ENCODE measurements at regions not wholly inside any gene's neighbourhood (a gene's known extent, or its start where the extent isn't known, plus 50 kb on each side); places are given as distances from the start of the nearest gene placed in this dataset.
"Not testable (repeated sequence)": the region's sequence is repeated elsewhere in the genome, so short reads cannot be mapped to it uniquely, and the experiment has no call there.

DNA sequence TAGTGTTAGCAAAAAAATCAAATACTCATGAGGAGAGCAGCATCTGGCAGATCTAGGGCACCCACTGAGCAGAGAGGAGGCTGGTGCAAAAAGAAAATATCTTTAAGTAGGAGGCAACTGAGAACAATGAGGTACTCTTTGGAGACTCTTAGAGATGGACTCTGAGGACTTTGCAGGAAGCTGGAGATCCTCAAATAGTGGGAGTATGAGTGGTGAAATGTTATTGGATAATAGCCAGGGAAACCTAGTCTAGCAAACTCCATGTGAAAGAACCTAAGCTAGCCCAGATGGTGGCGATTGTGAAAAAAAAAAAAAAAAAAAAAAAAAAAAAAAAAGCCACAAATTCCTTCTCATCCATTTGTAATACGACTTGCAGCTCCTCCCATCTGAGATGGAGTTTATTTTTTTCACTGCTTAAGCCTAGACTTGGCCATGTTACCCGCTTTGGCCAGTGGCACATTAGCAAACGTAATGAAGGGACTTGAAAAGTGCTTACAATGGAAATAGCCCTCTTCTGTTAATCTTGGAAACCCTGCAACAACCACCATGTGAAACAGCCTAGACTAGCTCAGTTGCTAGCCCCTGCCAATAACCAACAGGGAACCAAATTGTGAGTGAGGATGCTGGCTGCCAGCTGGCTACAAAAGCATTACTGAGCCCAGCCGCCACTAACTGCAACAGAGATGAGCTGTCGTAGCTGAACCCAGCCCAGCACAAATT lies 476.2 kb downstream of the KLF12 start:
- Mint-ChIP-seq H3K27me3 (no peaks in the 10 kb centered on the region), H3K9me3 (peaks cover 0 to 1% (median 0%) of the 10 kb centered on the region in 7 donors), H3K36me3 (no peaks in the 10 kb centered on the region), H3K4me1 (peaks cover 0 to 5% (median 3%) of the 10 kb centered on the region in 4 donors), H3K27ac (no peak overlapping the region), H3K4me3 (no peak overlapping the region)
- Histone ChIP-seq H3K27me3 (ENCODE audit: control insufficient read depth, insufficient read depth, low read length) (no peaks in the 10 kb centered on the region), H3K27ac (ENCODE audit: insufficient read depth, low read length, poor library complexity, severe bottlenecking) (no peak overlapping the region), H3K36me3 (ENCODE audit: control insufficient read depth, insufficient read depth, low read length) (no peaks in the 10 kb centered on the region), H3K4me1 (ENCODE audit: control insufficient read depth, insufficient read depth, low read length, poor library complexity, severe bottlenecking) (no peaks in the 10 kb centered on the region), H3K4me3 (ENCODE audit: low read depth, low read length) (no peak overlapping the region), H3K9me3 (ENCODE audit: control insufficient read depth in 2 of 2, low read length in 2 of 2) (no peaks in the 10 kb centered on the region)
- ATAC-seq (ENCODE audit: low read depth in 2 of 2) (no peak), DNase-seq (no peak)

DNA sequence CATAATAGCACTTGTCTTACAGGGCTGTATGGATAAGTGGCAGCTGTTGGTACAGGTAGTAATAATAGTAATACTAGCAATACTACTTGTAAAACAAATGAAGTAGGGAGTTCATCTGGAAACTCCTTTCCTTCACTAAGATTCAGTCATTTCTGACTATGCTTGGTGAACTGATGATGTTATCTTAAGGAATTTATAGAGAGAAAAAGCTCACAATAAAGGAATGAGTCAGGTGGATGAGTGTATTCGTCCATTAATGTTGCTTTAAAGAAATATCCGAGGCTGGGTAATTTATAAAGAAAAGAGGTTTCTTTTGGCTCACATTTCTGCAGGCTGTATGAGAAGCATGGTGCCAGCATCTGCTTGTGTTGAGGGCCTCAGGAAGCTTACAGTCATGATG lies 477.3 kb downstream of the KLF12 start:
- Histone ChIP-seq H3K4me1 (ENCODE audit: control insufficient read depth, insufficient read depth, low read length, poor library complexity, severe bottlenecking) (no peaks in the 10 kb centered on the region), H3K9me3 (ENCODE audit: control insufficient read depth in 2 of 2, low read length in 2 of 2) (no peaks in the 10 kb centered on the region), H3K27me3 (ENCODE audit: control insufficient read depth, insufficient read depth, low read length) (no peaks in the 10 kb centered on the region), H3K4me3 (ENCODE audit: low read depth, low read length) (no peak overlapping the region), H3K36me3 (ENCODE audit: control insufficient read depth, insufficient read depth, low read length) (no peaks in the 10 kb centered on the region), H3K27ac (ENCODE audit: insufficient read depth, low read length, poor library complexity, severe bottlenecking) (no peak overlapping the region)
- DNase-seq (no peak), ATAC-seq (ENCODE audit: low read depth in 2 of 2) (no peak)
- Mint-ChIP-seq H3K27ac (no peak overlapping the region), H3K36me3 (no peaks in the 10 kb centered on the region), H3K4me3 (no peak overlapping the region), H3K4me1 (peaks cover 0 to under 1% (median 0%) of the 10 kb centered on the region in 4 donors), H3K9me3 (peaks cover 0 to 1% (median 0%) of the 10 kb centered on the region in 7 donors), H3K27me3 (no peaks in the 10 kb centered on the region)

DNA sequence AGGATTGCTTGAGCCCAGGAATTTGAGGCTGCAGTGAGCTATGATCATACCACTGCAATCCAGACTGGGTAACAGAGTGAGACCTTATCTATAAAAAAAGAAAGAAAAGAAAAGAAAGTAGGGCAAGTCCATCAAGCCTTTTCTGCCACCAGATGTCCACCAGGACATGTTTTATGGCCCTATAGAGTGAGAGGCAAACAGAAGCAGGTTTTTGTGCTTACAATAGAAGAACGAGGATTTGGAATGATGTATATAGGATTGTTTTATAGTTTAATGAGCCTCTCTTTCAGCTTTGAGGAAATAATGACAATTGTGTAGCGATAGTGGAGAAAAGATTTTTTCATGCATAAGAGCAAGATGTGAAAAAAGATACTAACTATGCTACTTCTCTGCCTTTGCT lies 480.5 kb downstream of the KLF12 start:
- no peak overlapping the region for H3K27ac Mint-ChIP-seq
- no peak overlapping the region for H3K4me3 ChIP-seq (ENCODE audit: low read depth, low read length)

DNA sequence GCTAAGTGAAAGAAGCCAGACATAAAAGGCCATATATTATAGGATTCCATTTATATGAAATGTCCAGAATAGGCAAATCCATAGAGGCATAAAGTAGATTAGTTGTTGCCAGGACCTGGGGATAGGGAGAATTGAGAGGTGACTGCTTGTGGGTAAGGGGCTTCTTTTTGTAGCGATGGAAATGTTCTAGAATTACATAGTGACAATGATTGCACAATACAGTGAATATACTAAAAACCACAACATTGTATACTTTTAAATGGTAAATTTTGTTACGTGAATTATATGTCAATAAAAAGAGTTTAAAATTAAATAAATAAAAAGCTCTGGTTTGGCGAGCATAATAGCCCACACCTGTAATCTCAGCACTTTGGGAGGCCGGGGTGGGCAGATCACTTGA lies 486.8 kb downstream of the KLF12 start:
- H3K27ac Mint-ChIP-seq, result no peak overlapping the region
- Histone ChIP-seq H3K27ac (ENCODE audit: insufficient read depth, low read length, poor library complexity, severe bottlenecking) (no peak overlapping the region), H3K4me1 (ENCODE audit: control insufficient read depth, insufficient read depth, low read length, poor library complexity, severe bottlenecking) (no peaks in the 10 kb centered on the region), H3K36me3 (ENCODE audit: control insufficient read depth, insufficient read depth, low read length) (no peaks in the 10 kb centered on the region), H3K9me3 (ENCODE audit: control insufficient read depth in 2 of 2, low read length in 2 of 2) (no peaks in the 10 kb centered on the region), H3K4me3 (ENCODE audit: low read depth, low read length) (no peak overlapping the region), H3K27me3 (ENCODE audit: control insufficient read depth, insufficient read depth, low read length) (no peaks in the 10 kb centered on the region)
- ATAC-seq (ENCODE audit: low read depth in 2 of 2) (no peak), DNase-seq (no peak)
- H3K36me3 Mint-ChIP-seq, result no peaks in the 10 kb centered on the region
- no peak overlapping the region for H3K4me3 Mint-ChIP-seq
- peaks cover 5% of the 10 kb centered on the region for H3K27me3 Mint-ChIP-seq
- H3K9me3 Mint-ChIP-seq, result peaks cover 0 to 11% (median 3%) of the 10 kb centered on the region in 7 donors
- no peaks in the 10 kb centered on the region for H3K4me1 Mint-ChIP-seq

More for the DNA sequence above, 480.5 kb downstream of the KLF12 start:
- DNase-seq, result no peak
- H3K27ac ChIP-seq (ENCODE audit: insufficient read depth, low read length, poor library complexity, severe bottlenecking), result no peak overlapping the region
- H3K36me3 ChIP-seq (ENCODE audit: control insufficient read depth, insufficient read depth, low read length), result no peaks in the 10 kb centered on the region
- H3K27me3 Mint-ChIP-seq, result peaks cover 5% of the 10 kb centered on the region
- no peak for ATAC-seq (ENCODE audit: low read depth in 2 of 2)
- no peaks in the 10 kb centered on the region for H3K4me1 Mint-ChIP-seq
- no peaks in the 10 kb centered on the region for H3K9me3 ChIP-seq (ENCODE audit: control insufficient read depth in 2 of 2, low read length in 2 of 2)
- no peak overlapping the region for H3K4me3 Mint-ChIP-seq
- H3K27me3 ChIP-seq (ENCODE audit: control insufficient read depth, insufficient read depth, low read length), result no peaks in the 10 kb centered on the region
- H3K9me3 Mint-ChIP-seq, result peaks cover 0 to 3% (median 0%) of the 10 kb centered on the region in 7 donors
- H3K4me1 ChIP-seq (ENCODE audit: control insufficient read depth, insufficient read depth, low read length, poor library complexity, severe bottlenecking), result no peaks in the 10 kb centered on the region
- H3K36me3 Mint-ChIP-seq, result no peaks in the 10 kb centered on the region

DNA sequence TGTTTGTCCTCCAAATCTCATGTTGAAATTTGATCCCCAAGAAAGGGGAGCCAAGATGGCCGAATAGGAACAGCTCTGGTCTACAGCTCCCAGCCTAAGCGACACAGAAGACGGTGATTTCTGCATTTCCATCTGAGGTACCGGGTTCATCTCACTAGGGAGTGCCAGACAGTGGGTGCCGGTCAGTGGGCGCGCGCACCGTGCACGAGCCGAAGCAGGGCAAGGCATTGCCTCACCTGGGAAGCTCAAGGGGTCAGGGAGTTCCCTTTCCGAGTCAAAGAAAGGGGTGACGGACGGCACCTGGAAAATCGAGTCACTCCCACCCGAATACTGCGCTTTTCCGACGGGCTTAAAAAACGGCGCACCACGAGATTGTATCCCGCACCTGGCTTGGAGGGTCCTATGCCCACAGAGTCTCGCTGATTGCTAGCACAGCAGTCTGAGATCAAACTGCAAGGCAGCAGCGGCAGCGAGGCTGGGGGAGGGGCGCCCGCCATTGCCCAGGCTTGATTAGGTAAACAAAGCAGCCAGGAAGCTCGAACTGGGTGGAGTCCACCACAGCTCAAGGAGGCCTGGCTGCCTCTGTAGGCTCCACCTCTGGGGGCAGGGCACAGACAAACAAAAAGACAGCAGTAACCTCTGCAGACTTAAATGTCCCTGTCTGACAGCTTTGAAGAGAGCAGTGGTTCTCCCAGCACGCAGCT lies 493.6 kb downstream of the KLF12 start:
- not testable (repeated sequence) for H3K36me3 Mint-ChIP-seq; H3K9me3 ChIP-seq (ENCODE audit: control insufficient read depth in 2 of 2, low read length in 2 of 2); H3K27ac Mint-ChIP-seq; H3K4me1 Mint-ChIP-seq; H3K27me3 Mint-ChIP-seq; H3K4me3 Mint-ChIP-seq; H3K4me3 ChIP-seq (ENCODE audit: low read depth, low read length); H3K36me3 ChIP-seq (ENCODE audit: control insufficient read depth, insufficient read depth, low read length); H3K4me1 ChIP-seq (ENCODE audit: control insufficient read depth, insufficient read depth, low read length, poor library complexity, severe bottlenecking); H3K9me3 Mint-ChIP-seq; ATAC-seq (ENCODE audit: low read depth in 2 of 2); DNase-seq; H3K27ac ChIP-seq (ENCODE audit: insufficient read depth, low read length, poor library complexity, severe bottlenecking); H3K27me3 ChIP-seq (ENCODE audit: control insufficient read depth, insufficient read depth, low read length)

DNA sequence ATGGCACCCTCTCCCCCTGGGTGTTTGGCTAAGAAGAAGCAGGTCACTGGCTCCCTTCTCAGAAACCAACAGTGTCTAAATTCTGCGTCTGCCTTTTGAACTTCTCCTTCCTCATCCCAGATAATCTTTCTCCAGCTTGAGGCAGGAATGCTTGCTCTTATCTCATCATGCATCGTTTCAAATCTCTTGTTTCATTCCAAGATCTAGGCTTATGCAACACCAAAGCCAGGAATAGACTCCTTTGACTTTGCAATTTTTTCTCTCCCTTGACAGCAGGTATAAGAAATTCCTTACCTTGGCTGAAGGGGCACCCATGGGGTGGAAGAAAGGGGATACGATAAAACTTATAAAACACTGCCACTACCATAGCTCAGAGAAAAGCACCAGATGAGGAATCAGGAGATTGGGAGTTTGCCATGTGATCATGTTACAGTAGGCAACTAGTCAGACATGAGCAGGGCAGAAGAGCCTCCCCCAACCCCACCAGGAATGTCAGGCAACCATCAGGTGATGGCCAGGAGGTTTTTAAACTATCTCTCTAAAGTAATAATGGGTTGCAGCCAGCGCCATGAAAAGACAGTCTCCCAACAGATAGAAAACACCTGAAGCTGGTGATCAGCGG lies 498.9 kb downstream of the KLF12 start:
- no peak overlapping the region for H3K4me3 ChIP-seq (ENCODE audit: low read depth, low read length)
- H3K4me1 Mint-ChIP-seq, result peaks cover 0 to 2% (median under 1%) of the 10 kb centered on the region in 4 donors
- peaks cover 0 to 6% (median under 1%) of the 10 kb centered on the region in 7 donors for H3K9me3 Mint-ChIP-seq
- peaks cover 2% of the 10 kb centered on the region for H3K27me3 ChIP-seq (ENCODE audit: control insufficient read depth, insufficient read depth, low read length)
- H3K4me1 ChIP-seq (ENCODE audit: control insufficient read depth, insufficient read depth, low read length, poor library complexity, severe bottlenecking), result no peaks in the 10 kb centered on the region
- H3K27ac Mint-ChIP-seq, result no peak overlapping the region
- H3K36me3 ChIP-seq (ENCODE audit: control insufficient read depth, insufficient read depth, low read length), result no peaks in the 10 kb centered on the region
- no peaks in the 10 kb centered on the region for H3K9me3 ChIP-seq (ENCODE audit: control insufficient read depth in 2 of 2, low read length in 2 of 2)
- no peak for DNase-seq
- no peak overlapping the region for H3K27ac ChIP-seq (ENCODE audit: insufficient read depth, low read length, poor library complexity, severe bottlenecking)
- no peak overlapping the region for H3K4me3 Mint-ChIP-seq
- no peak for ATAC-seq (ENCODE audit: low read depth in 2 of 2)
- H3K27me3 Mint-ChIP-seq, result peaks cover 13% of the 10 kb centered on the region
- no peaks in the 10 kb centered on the region for H3K36me3 Mint-ChIP-seq

DNA sequence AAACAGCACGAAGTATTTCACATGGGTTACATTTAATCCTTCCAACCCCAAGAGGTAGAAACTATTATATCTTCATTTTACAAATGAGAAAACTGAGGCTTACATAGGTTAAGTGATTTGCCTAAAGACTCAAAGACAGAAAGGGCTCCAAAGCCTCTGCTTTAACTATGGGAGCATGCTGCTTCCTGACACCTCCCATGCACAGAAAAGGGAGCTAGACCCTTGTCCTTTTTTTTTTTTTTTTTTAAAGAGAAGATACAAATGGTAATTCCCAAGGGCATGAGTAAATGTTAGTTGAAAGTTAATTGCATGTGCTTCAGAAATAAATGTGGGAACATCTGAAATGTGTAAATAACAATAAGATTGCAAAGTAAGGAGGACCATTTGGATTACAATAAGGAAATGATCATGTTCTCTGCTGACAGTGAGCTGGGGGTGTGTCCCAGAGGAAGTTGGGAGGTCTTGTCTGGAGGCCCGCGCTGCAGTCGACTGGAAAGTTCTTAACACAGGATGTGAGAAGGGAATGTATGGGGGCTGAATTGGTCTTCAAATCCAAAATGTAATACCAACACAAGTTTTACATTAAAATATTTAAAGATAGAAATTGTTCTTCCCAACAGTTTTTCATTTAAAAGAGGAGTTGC lies 500.3 kb downstream of the KLF12 start:
- Histone ChIP-seq H3K36me3 (ENCODE audit: control insufficient read depth, insufficient read depth, low read length) (no peaks in the 10 kb centered on the region), H3K27me3 (ENCODE audit: control insufficient read depth, insufficient read depth, low read length) (peaks cover 2% of the 10 kb centered on the region), H3K27ac (ENCODE audit: insufficient read depth, low read length, poor library complexity, severe bottlenecking) (no peak overlapping the region), H3K4me3 (ENCODE audit: low read depth, low read length) (no peak overlapping the region), H3K9me3 (ENCODE audit: control insufficient read depth in 2 of 2, low read length in 2 of 2) (no peaks in the 10 kb centered on the region), H3K4me1 (ENCODE audit: control insufficient read depth, insufficient read depth, low read length, poor library complexity, severe bottlenecking) (no peaks in the 10 kb centered on the region)
- H3K4me1 Mint-ChIP-seq, result peaks cover 0 to 2% (median 0%) of the 10 kb centered on the region in 4 donors
- H3K9me3 Mint-ChIP-seq, result peaks cover 0 to 6% (median 0%) of the 10 kb centered on the region in 7 donors
- no peak for ATAC-seq (ENCODE audit: low read depth in 2 of 2)
- no peaks in the 10 kb centered on the region for H3K36me3 Mint-ChIP-seq
- H3K27ac Mint-ChIP-seq, result no peak overlapping the region
- H3K27me3 Mint-ChIP-seq, result peaks cover 13% of the 10 kb centered on the region
- no peak overlapping the region for H3K4me3 Mint-ChIP-seq
- no peak for DNase-seq

All from CD4-positive, CD25-positive, alpha-beta regulatory T cell (primary cell).